ENCODE measurements at regions not wholly inside any gene's neighbourhood (a gene's known extent, or its start where the extent isn't known, plus 50 kb on each side); places are given as distances from the start of the nearest gene placed in this dataset.

DNA sequence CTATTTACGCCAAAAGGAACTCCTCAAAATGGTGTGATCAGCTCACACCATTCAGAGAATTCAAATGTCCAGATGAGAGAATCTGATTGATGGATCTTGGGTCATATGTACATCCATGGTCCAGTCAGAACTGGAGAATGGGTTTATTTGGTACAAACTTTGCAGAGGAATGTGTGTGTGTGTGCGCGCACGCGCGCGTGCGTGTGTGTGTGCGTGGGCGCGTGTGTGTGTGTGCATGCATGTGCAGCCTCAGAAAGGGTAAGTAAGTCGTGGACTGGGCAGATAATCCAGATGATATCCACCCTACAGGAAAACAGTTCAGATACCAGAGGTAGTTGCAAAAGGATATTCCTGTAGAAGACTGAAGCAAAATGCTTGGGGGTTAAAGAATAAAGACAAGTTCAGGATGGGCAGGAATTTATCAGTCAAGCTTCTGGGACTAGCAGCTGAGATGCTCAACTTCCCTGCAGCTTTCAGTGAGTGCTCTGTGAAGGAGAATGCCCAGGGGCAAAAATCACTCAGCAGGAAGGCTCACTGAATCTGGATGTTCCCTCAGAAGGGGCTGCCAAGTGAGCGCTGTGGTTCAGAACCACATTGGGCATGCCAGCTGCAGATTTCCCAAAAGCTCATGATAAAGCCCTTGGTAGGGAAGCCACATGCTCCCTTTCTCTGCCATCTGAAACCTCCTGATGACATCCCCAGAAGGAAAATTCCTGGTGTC lies 440.5 kb upstream of the SGCD start:
- in situ Hi-C loops (cut with HindIII; ENCODE audit: low sequenced_read_pairs), result no loop called here

DNA sequence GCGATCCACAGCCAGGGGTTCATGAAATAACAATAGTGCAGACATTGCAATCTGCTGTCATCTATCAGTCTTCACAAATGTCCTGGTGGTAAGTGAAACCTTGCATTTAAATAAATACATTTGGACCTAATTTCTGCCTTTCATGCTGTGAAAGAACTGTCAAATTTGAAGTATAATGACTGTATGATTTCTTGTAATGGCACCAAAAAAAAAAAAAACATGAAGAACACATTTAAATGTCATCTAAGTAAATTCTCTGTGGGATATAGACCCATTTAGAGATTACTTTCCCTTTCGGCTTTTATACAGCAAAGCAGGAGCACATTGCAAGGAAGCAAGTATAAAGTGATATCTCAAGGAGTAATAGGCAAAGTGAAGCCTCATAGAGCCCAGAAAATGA lies 431.5 kb upstream of the SGCD start:
- in situ Hi-C loops (cut with HindIII; ENCODE audit: low sequenced_read_pairs), result no loop called here

DNA sequence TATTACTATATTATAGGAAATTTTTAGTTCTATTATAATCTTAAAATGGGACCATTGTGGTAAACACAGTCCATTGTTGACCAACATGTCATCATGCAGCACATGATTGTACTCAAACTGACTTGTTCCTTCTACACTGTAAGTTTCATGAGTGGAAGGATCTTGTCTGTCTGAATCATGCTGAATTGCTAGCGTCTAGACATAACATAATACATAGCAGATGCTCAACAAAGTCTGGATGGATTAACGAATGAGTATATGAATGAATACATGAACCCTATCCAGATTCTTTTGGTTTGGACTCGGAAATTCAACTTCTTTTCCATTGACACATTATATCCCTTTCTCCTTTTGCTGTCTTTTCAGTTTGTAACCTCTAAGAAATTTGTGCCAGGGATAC lies 429.2 kb upstream of the SGCD start:
- in situ Hi-C loops (cut with HindIII; ENCODE audit: low sequenced_read_pairs), result no loop called here

DNA sequence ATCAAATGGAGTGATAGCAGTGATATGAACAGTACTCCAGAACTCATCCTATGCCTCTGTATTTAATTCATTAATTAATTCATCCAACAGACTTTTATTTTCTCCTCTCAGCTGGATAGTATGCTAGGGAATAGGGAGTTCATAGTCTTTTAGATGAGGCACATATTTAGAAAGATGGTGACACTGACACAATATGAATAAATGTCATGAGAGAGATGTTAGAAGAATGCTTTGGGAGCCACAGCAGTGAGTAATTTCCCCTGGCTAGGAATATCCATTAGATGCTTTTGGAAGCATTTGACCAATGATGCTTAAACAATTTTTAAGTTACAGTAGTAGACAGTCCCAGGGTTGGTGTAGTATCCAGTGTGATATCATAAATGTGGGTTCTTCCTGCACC lies 428.7 kb upstream of the SGCD start:
- in situ Hi-C loops (cut with HindIII; ENCODE audit: low sequenced_read_pairs), result no loop called here

DNA sequence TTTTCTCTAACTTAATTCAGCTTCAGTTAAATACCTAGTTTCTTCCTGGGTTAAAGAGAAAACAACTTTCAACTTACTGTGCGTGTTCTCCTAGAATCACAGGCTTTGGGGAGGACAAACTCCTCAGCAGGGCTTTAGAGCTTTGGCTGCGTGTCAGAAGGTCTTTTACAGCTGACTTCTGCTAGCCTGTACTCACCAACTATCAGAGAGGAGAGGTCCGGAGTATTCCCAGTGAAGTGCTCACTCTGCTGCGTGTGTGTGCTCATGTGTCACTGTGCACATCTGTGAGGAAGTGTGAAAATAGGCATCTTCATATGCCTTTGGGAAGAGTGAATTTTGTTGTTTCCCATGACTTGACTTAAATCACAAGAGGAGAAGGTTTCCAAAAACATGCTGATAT lies 423.2 kb upstream of the SGCD start:
- in situ Hi-C loops (cut with HindIII; ENCODE audit: low sequenced_read_pairs), result no loop called here

DNA sequence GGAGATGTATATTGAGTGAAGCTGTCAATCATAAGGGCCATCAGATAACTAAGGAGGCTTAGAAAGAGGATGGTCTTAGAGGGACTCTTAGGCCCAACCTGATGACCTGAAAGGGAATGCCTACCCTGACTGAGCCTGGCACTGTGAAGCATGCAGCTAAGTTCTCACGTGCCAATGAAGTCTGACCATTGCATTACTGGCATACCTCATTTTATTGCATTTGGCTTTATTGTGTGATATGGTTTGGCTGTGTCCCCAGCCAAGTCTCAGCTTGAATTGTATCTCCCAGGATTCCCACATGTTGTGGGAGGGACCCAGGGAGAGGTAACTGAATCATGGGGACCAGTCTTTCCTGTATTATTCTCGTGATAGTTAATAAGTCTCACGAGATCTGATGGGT lies 421.6 kb upstream of the SGCD start:
- in situ Hi-C loops (cut with HindIII; ENCODE audit: low sequenced_read_pairs), result no loop called here

DNA sequence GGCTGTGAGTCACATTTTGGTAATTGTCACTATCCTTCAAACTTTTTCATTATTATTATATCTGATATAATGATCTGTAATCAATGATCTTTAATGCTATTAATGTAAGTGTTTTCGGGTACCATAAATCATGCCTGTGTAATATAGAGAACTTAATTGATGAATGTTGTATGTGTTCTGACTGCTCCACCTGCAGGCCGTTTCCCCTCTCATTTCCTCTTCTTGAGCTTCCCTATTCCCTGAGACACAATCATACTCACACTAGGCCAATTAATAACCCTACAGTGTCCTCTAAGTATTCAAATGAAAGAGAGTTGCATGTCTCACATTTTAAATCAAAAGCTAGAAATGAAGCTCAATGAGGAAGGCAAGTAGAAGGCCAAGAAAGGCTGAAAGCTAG lies 420.9 kb upstream of the SGCD start:
- in situ Hi-C loops (cut with HindIII; ENCODE audit: low sequenced_read_pairs), result no loop called here

DNA sequence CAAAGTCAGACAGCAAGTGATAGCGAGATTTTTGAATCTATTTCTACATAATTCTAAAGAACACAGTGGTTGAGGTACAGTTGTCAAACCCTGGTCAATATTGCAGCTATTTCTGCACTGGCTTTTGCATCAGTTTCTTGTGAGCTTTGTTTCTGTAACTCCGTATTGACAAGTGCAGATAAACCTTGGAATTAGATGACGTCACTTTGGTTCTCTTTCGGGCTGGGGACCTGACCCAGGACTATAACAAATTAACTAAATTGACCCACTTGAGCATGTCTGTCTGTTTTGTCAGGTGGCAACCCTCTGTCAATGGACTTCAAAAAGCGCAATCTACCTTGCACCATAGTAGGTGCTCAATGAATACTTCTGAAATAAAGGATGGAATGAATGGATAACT lies 418.4 kb upstream of the SGCD start:
- in situ Hi-C loops (cut with HindIII; ENCODE audit: low sequenced_read_pairs), result no loop called here

DNA sequence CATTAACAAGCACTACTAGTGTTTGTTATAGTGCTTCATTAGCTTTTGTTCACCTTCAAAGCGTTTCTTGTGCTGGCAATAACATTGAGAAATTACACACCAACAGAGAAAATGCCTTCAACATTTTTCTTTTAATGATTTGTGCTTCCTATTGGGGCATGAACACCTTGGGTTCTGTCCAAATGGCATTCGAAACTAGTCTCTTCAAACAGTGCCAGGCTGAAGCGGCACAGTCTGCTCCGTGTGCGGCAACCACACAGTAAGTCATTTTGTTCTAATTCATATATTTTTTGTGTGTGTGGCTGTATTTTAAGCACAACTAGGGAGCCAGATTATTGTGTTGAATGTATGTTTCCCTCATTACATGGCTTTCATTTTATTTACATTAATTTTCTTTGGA lies 414.7 kb upstream of the SGCD start:
- in situ Hi-C loops (cut with HindIII; ENCODE audit: low sequenced_read_pairs), result no loop called here

DNA sequence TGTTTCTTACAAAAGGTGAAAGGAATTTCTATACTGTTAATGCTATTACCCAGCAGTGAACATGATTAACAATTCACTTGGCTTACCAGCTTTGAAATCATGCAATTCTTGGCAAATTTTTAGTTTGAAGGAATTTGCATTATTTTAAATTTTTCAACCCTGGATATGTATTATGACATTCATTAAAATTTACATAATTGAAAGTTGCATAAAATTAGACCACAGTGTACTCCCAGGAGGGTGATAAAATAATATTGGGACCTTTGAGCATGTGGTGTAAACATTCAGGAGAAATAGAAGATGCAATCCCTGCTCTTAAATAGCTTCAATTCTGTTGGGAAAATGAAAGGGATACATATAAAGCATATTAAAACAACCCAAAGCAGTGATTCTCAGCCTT lies 412.2 kb upstream of the SGCD start:
- in situ Hi-C loops (cut with HindIII; ENCODE audit: low sequenced_read_pairs), result no loop called here

DNA sequence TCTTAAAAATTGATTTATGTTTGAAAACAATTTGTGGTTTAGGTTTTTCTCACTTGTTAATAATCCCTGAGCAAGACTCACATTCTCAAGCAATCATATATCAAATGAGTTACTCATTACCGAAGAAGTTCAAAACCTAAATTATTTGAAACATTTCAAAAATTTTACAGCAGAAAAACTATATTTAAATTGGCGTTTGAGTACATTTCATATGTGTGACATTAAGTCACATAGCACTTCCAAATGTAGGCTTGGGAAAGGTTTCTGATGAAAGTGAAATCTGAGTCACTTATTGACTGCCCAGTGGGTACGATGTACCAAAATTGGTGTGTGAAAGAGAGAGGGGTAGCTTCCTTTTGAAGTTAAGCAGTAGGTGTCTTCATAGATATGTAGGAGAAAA lies 411.4 kb upstream of the SGCD start:
- in situ Hi-C loops (cut with HindIII; ENCODE audit: low sequenced_read_pairs), result no loop called here

DNA sequence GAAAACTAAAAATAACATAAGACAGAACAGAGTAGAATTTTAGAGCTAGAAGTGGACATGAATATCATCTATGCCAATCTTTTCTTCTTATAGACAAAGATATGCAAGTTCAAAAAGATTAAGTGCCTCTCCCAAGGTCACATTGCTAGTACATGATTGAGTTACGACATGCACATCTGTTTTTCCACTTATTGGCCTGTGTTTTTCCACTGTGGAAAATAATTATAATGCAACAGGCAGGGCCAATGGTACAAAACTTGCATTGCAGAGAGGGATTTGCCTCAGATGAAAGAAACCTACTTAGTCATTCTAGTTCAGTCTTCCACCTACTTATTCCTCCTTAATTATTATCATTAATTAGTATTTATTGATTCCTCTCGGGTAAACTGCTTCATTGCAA lies 407.8 kb upstream of the SGCD start:
- in situ Hi-C loops (cut with HindIII; ENCODE audit: low sequenced_read_pairs), result no loop called here

DNA sequence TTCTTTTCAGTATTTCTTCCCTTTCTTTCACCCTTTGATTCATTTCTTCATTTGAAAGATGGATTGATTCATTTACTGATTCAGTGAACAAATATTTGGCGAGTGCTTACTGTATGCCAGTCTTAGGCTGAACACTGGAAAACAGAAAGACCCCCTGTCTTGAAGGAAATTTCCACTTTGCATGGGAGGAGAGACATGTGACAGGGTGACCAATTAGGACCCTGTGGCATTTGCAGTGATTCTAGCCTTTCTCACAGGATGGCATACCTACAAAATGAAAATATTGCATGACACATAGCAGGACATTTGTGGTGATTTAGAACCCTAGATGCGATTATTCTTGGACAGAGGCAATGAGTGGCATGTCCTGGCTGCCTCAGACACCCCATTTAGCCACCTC lies 407.2 kb upstream of the SGCD start:
- in situ Hi-C loops (cut with HindIII; ENCODE audit: low sequenced_read_pairs), result no loop called here

DNA sequence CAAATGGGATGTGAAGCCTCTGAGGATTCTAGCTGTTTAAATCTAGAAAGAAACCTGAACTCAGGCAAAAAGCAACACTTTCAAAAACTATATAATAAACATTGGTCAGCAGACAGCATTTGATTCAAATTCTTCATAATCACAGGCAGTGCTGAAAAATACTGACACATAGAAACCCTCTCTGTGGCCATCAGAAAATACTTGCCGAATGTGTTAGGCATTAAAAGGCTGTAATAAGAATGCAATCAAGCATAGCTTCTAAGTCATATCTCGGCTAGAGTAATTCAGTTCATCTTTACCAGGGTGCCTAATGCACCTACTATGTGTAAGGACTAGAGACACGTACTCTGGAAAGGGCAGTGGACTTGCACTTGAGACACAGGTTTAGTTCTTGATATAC lies 405.3 kb upstream of the SGCD start:
- in situ Hi-C loops (cut with HindIII; ENCODE audit: low sequenced_read_pairs), result no loop called here

DNA sequence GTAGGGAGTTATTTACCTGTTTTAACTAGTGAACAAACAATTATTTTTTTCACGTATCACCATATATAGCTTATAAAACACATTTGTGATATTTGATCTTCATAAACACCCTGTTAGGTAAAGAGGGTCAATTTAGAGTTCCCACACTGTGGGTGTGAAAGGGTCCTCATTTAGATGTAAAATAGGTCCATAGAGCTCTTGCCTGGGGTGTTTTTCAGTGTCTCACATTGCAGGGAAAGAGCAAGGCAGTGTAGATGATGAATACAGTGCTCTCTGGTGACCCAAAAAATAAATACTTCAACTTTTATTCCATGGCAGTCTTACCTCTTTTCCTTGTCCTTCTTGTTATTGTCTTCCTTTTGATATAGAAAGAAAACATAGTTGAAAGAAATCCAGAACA lies 403.2 kb upstream of the SGCD start:
- in situ Hi-C loops (cut with HindIII; ENCODE audit: low sequenced_read_pairs), result no loop called here

DNA sequence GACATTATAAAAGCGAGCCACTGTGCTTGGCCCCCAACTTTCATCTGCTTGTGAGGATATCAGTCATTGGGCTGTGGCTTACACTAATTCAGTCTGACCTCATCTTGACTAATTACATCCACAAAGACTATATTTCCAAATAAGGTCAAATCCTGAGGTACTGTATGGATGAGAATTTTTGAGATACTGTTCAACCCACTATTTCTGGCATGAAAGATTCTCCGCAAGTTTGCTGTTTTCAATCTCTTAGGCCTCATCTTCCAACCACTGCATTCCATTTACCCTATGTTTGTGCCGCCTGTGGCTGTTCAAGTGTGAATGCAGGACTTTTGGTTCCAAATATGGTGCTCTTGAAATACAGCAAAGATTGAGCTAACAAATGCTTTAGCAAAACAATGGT lies 400.9 kb upstream of the SGCD start:
- in situ Hi-C loops (cut with HindIII; ENCODE audit: low sequenced_read_pairs), result no loop called here

DNA sequence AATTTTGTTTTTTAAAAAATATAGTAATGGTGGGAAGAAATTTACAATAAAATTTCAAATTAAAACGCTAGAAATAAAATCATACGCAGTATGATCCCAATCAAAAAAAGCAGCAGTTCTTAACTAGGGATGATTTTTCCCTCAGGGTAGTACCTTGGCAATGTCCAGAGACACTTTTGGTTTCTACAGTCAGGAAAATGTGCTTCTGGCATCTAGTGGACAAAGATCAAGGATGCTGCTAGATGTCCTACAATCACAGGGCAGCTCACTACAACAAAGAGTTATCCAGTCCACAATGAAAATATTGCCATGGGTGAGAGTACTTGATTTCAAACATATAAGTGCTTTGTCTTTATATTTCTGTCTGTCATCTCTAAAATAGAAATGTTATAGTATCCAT lies 400.2 kb upstream of the SGCD start:
- in situ Hi-C loops (cut with HindIII; ENCODE audit: low sequenced_read_pairs), result no loop called here

DNA sequence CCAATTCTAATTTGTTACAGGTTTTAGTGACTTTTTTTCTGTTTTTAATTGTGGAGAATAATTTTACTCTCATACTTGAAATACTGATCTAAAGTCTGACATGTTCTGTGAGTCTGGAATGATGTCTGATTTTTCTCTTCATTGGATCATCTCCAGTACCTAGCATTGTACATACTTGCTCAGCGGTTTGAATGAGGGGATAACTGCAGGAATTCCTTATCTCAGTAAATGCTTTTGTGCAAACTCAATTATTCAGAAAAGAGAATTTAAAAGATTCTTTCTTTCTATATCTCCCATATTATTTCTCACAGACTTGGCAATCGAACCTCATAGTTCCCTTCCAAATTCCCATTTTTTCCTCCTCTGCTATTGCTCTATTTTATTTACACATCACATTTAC lies 397.9 kb upstream of the SGCD start:
- in situ Hi-C loops (cut with HindIII; ENCODE audit: low sequenced_read_pairs), result no loop called here

DNA sequence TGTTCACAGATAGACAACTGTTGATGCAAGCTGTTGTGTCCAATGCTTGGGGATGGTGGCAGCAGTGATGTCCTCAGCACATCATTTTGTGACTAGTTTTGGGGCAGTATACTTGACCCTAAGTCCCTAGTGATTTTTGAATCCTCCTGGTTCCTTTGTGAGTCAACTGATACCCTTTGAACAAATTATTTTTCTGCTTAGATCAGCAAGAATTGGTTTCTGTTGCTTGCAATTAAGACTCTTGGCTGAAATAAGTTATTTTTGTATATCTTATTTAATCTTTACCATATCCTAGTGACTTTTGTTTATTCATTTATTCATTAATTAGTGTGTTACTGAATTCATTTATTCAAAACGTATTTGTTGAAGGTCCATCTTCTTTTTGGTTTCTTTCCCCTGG lies 392.0 kb upstream of the SGCD start:
- in situ Hi-C loops (cut with HindIII; ENCODE audit: low sequenced_read_pairs), result no loop called here

DNA sequence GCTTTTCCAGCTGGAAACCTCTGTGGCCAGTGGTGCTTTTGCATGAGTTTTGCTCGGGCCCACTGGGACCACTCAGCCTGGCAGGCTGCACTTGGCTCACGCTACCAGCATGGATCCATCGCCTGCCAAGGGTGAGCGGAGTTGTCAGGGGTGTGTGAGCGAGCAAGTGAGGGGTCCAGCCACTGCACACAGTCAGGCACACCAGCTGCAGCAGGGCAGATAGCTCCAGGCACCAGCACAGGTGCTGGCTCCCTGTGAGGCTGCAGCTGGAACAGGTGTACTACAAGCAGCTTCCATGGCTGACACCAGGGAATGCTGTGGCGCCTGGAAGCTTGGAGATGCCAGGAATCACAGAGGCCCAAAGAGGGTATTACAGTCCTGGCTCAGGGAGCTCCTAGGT lies 391.2 kb upstream of the SGCD start:
- in situ Hi-C loops (cut with HindIII; ENCODE audit: low sequenced_read_pairs), result no loop called here

DNA sequence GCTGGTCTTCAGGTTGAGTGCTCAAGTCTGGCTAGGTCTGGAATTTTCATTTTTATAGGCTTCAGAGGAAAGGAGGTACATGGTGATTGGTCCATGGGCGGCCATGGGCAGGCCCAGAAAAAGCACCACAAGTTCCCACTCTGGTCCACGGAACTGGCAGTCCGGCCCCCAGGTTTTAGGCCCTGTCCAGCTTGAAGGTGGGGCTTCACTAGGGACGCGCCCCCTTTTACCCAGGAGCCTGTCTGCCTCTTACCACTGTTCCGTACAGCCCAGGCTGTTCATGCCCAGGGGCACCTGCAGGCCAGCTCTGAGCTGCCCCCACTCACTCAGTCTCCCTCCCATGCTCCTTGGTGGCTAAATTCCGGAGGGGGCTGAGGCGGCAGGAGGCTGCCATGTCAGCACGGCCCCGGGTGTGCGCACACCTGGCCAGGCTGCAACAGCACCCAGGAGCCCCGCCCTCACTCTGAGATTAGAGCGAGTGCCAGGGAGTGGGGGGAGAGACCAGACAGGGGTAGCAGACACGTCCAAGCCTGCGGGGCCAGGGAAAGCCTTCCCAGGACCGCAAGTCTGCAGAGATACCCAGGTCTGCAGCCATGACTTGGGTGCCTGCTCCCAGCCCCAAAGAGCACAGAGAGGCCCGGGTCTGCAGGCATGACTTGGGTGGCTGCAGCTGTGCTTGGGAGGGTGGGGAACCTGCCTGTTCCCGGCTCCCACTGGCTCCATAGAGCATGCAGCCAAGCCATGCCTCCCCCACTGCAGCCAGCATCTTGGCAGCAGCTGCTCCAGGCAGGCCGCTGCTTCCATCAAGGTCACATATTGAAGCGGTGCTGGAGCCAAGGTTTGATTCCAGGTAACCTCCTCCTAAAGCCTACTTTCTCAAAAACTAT lies 390.2 kb upstream of the SGCD start:
- in situ Hi-C loops (cut with HindIII; ENCODE audit: low sequenced_read_pairs), result no loop called here

DNA sequence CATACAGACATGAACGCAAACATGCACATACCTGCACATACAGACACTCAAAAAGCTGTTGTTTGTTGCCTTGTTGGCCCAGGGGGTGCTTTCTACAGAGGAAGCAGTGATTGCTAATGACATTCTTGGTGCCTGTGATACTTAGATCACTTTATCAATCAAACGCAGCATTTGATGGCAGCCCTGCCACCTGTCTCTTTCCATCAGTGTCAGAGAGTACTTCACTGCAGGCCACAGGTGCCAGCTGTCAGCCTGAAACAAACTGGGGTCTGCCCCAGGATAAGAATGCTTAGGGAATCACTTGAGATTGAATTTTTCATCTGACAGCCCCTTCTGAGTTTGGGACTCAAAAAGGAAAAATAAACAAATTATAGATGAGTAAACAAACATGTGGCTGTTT lies 388.9 kb upstream of the SGCD start:
- in situ Hi-C loops (cut with HindIII; ENCODE audit: low sequenced_read_pairs), result no loop called here

DNA sequence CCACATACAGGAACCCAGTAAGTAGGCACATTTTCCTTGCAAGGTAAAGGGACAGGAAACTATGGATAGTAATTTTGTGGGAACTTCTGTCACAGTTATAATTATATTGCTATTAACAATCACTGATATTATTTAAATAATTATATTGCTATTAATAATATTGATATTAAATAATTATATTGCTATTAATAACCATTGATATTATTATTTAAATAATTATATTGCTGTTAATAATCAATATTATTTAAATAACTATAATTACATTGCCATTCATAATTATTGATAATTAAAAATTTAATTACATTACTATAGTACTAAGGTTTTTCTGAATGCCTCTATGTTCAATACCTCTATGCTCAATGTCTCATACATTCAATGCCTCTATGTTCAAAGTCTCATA lies 385.6 kb upstream of the SGCD start:
- in situ Hi-C loops (cut with HindIII; ENCODE audit: low sequenced_read_pairs), result no loop called here

Measured in endothelial cell of hepatic sinusoid (primary cell).